HG02970 (cell line): ENCODE measurements at regions not wholly inside any gene's neighbourhood (a gene's known extent, or its start where the extent isn't known, plus 50 kb on each side); places are given as distances from the start of the nearest gene placed in this dataset.
"Not testable (repeated sequence)": the region's sequence is repeated elsewhere in the genome, so short reads cannot be mapped to it uniquely, and the experiment has no call there.

Source experiments
- ATAC-seq: cut with Tn5 transposase; IDR thresholded peaks from one replicate; pipeline ENCODE4 v1.9.1; 2021; ENCODE audit warnings: mild to moderate bottlenecking, moderate library complexity, moderate number of reproducible peaks; ENCODE audit not compliant: unreplicated experiment, low FRiP score

GRCh38 chr6:4287372-4287771 lies 152.0 kb upstream of the ECI2 start:
- no peak for ATAC-seq

- ATAC-seq: no peak
Measured at GRCh38 chr6:4282926-4283325, 147.6 kb upstream of the ECI2 start.

DNA sequence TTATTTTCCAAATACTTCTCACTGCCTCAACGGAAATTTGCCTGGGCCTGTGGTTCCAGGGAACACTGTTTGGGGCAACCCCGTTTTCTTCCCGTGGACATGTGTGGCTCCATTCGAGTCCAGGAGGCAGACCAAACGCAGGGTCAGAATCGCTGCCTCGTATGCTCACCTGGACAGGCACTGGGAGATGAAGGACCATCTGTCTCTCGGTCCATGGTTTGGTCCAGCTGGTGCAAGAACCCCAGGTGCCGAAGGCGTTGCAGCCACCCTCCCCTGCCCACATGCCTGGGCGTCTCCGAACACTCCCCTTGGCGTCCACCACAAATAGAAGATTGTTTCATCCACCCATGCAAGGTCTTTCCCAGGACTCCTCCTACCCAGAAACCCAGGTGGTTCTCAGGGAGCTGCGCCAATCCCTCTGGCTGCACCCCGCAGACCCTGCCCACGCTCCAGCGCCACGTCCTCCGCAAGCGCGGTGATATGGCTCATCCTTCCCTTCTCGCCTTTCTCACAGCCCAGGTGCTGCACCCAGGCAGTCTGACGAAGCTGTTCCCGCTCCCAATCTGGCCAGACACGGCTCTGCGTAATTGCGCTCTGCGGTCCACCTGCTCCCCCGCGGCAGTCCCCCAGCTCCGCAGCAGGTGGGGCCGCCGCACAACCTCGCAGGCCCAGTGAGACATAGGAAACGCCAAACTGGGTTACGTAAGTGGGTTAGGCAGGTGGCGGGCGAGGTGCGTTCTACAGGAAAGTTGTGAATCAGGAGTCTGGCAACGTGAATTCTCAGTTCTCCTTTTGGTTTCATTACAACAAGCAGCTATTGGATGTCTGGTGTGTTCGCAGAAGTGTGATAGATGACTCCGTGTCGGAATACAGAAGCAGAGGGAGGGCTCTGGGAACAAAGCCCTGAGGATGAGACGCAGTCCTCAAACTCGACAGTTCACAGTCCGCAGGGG lies 146.2 kb upstream of the ECI2 start:
- ATAC-seq: peak; percentile 77

DNA sequence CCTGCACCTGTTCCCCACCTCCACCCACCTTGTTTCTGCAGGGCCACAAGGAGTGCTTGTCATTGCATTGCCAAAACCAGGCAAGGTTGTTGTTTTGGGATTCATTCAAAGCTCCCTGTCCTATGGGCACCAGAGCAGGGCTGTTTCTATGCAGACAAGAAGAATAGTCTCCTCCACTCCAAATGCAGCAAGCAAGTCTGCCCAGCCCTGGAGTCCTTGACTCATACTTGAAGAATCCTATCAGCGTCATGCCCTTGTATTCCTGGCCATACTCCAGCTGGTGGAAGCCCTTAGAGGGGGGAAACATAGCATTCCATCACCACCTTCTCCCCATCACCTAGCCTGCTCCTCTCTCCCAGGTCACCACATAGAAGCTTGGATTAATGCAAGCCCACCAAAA lies 145.3 kb upstream of the ECI2 start:
- no peak for ATAC-seq

GRCh38 chr6:4280031-4280430 lies 144.7 kb upstream of the ECI2 start:
- ATAC-seq: no peak

DNA sequence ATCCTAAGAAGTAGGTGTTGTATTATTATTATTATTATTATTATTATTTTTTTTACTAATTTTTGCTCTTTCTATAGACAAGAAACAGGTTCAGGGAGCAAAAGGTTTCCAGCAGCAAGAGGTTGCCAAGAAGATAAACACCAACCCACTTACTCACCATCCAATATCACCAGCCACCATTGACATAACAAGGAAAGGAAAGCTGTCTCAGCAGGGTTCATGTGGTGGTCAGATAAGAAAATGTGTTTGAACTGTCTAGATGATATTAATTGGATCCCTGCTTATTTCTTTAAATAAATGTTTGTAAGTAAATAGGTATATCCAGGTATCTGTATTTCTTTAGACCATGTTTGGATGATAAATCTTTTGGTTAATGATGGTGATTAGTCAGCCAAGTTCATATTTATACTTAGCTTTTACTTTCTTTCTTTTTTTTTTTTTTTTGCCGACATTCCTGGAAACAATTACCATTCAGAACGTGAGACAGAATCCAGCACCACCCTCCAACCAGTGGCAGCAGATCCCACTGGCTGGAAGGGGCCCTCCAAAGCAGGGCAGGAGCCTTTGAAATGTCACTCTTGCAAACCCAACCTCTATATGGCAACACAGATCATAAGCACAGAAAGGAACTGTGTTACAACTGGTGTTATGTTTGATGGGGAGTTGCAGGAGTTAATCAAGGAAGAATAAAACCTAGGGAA lies 139.2 kb upstream of the ECI2 start:
- ATAC-seq: no peak

- ATAC-seq: no peak
Measured at GRCh38 chr6:4272996-4273395, 137.6 kb upstream of the ECI2 start.

- no peak for ATAC-seq
Measured at GRCh38 chr6:4271761-4272470, 136.5 kb upstream of the ECI2 start.

DNA sequence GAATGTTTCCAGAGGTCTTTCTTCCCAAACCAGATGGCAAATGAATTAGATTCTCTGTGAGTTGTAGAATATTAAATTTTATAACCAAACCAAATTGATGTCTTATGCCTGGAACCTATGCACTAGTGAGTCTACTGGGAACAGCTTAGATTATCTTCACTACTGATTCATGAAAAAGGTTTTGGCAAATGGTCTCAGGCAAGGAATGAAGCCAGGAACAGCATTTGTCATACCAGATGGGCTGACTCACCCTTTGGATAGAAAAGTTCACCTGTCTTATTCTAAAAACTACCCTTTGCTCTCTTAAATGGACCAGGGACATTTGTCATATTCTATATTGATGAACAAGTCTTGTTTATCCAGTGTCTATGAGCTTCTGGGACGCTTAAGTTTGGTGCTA lies 135.4 kb upstream of the ECI2 start:
- no peak for ATAC-seq

DNA sequence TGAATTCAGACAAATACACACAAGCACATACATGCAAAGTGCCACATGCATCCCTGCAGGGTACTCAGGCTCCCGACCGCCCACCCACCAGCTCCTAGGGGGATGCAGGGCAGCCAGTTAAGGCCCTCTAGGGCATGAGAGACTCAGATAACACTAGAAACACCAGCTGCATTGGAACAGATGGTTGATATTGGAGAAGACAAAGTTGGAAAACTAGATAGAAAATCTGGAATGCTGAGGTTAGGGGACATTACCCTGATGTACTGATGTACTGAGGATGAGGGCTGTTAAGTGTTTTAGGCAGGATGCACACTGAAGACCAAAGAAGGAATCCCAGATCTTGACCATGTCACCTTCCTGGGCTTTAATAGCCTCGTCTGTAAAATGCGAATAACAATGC lies 134.6 kb upstream of the ECI2 start:
- ATAC-seq: no peak

DNA sequence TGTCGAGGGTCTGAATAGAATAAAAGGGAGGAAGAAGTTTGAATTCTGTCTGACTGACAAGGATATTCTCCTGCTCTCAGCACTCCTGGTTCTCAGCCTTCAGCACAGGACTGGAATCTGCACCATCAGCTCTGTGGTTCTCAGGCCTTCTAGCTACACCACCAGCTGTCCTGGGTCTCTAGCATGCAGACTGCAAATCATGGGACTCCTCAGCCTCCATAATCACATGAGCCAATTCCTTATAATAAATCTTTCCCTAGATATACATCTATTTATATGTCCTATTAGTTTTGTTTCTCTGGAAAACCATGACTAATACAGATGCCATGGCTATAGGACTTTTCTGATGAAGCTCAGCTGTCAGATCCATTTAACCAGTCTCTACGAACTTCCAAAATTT lies 132.8 kb upstream of the ECI2 start:
- no peak for ATAC-seq

DNA sequence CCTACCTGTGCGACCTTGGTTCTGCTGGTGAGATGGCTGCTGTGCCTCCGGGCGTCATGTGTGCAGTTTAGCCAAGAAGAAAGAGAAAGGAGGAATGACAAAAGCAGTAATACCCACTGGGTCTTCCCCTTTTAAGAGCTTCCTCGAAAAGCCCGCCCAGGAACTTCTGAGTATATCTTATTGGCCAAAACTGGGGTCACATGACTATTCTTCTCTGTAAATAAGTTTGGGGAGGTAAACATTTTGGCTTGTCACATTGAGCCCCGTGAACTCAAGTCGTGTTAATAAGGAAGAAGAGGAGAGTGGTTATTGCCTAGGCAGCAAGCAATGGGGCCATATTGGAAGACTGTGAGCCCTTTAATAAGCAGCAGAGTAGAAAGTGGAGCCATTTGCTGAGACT lies 130.4 kb upstream of the ECI2 start:
- ATAC-seq: no peak

- no peak for ATAC-seq
Measured at GRCh38 chr6:4264601-4265000, 129.2 kb upstream of the ECI2 start.

DNA sequence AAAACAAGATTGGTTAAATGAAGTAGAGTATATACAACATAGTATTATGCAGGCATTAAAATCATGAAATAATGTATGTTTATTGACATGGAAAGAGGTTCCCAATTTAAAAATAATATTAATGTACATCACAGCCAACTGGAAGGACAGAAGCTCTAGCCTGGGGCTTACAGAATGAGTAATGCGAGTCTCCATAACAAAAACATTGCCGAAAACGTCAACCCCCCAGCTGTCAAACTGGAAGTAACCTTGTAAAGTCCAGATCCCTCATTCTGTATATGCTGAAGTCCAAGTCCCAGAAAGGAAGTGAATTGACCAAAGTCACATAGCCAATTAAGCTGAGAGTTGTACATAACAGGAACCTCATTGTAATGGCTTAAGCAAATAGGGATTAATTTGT lies 128.7 kb upstream of the ECI2 start:
- ATAC-seq: no peak

DNA sequence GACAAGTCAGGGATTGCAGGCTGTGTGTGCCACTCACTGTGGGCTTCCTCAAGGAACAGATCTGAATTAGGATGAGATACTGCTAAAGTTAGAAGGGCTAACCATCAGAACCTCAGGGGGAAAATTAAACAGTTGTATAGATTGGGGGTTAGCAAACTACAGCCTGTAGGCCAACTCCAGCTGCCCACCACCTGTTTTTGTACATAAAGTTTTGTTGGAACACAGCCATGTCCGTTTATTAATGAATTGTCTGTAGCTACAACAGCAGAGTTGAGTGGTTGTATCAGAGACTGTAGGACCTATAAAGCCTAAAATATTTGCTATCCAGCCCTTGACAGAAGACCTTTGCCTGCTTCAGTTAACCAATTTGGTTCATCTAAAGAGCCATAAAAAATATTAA lies 127.2 kb upstream of the ECI2 start:
- ATAC-seq: no peak

DNA sequence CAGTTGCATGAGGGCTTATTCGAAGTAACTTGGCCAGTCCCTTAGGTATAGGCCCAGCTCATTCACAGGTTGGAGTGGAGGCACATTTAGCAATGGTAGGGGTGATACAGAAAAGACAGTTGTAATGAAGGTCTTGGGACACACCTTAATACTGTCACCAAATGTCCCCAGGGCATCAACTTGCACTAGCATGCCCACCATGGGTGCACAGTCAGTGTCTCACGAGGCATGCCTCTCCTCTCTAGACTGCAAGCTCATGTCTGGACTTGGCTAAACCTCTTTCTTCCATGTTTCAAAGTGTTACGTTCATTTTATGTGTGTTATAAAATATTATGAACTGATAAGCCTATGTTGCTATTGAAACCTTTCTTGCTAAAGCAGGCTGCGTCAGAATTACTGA lies 124.0 kb upstream of the ECI2 start:
- no peak for ATAC-seq

DNA sequence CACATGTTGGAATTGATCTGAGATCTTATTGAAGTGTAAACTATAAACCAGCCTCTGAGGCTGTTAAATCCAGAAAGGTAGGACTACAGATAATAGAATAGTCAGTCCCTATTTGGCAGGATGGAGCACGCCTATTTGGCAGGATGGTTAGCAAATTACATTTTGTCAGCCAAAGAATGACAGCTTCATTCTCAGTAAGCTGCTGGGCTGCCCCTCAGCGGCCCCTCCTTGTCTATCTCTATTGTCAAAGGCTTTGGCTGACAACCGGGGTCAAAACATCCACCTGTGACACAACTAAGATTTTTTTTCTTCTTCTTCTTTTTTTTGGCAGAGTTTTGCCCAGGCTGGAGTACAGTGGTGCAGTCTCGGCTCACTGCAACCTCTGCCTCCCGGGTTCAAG lies 123.4 kb upstream of the ECI2 start:
- no peak for ATAC-seq

- no peak for ATAC-seq
Measured at GRCh38 chr6:4256969-4257368, 121.6 kb upstream of the ECI2 start.

- ATAC-seq: no peak
Measured at GRCh38 chr6:4253604-4254231, 118.3 kb upstream of the ECI2 start.

- ATAC-seq: not testable (repeated sequence)
Measured at GRCh38 chr6:4252445-4252844, 117.1 kb upstream of the ECI2 start.

DNA sequence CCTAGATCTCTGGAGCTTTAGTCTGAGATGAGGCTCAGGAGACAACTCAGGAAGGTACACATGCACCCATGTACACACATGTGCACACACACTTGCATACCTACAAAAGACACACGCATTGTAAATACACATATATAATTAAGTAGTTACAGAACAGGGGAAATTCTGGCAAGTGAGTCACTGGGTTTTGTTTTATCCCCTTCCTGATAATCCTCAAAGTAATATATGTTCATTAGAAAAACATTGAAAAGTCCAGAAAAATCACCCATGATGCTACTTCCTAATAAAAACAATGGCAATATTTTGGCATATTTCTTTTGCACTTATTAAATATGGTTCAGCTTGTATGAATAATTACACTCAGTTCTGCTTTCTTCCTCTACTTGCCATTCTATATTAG lies 115.3 kb upstream of the ECI2 start:
- ATAC-seq: no peak
